ENCODE measurements at regions not wholly inside any gene's neighbourhood (a gene's known extent, or its start where the extent isn't known, plus 50 kb on each side); places are given as distances from the start of the nearest gene placed in this dataset.

DNA sequence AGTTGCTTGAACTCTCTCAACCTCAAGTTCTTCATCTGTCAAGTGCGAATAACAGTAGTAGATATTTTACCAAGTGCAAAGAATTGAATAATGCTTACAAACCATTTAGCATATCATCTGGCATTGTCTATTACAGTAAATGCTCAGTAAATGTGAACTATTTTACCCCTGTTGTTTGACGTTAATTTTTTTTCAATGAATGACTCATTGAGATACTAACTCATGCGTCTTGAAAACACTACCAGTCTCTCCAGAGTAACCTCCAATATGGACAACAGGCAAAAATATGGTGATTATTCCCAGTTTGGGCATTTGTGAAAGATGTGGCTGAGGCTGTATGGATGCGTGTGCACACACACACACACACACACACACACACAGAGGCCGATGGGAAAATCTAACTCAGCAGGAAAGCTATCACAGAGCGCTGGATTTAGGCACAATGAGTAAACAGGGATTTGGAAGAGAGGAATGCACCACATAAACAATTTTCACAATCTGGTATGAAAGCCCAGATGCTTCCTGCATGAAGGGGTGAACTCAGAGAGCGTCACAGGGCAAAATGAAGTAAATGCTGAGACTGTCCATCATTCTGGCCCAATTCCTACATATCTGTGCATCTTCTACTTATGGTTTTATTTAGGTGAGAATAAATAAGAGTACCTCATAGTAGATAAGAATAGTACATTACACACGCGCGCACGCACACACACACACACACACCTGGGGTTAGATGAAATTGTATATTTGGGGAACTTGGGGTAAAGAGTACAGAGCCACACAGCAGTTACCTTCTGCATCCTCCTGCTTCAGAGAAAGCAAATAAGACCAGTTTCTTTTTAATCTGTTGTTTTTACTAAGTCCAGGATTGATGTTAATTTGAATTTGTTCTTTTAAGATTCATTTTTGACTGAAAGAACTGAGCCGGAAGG is 128.7 kb downstream of the PALM2AKAP2 start:
- H2AFZ ChIP-seq (ENCODE audit: low read depth, low read length), result no peak overlapping the region
- H2BK120ac ChIP-seq (ENCODE audit: low read depth, low read length), result peak overlapping the region; percentile 21
- H3K18ac ChIP-seq (ENCODE audit: low read depth in 1 of 2, low read length in 2 of 2), result peak overlapping the region in 1 of 2 experiments; percentile 76
- H2BK12ac ChIP-seq (ENCODE audit: low read length in 2 of 2), result peak overlapping the region in 1 of 2 experiments; percentile 44
- WGBS, result no CpG with 5 or more reads among the region's 12 CpGs
- no peak overlapping the region for H3K9ac ChIP-seq (ENCODE audit: low read length)
- no peak overlapping the region for H2BK5ac ChIP-seq (ENCODE audit: low read depth, low read length, poor library complexity, severe bottlenecking)
- peak overlapping the region; percentile 38 for H2AK5ac ChIP-seq (ENCODE audit: low read length, severe bottlenecking)
- H3K23ac ChIP-seq (ENCODE audit: low read length in 2 of 2), result no peak overlapping the region
- H3K79me1 ChIP-seq (replicated peaks; ENCODE audit: low read length, poor library complexity, severe bottlenecking), result peaks cover 14% of the 10 kb centered on the region
- no peak overlapping the region for H2BK15ac ChIP-seq (ENCODE audit: low read depth, poor library complexity, severe bottlenecking)
- H3K36me3 ChIP-seq (ENCODE audit: control insufficient read depth in 1 of 2, insufficient read depth in 2 of 2, low read depth in 1 of 2, low read length in 2 of 2), result peaks cover 0 to 3% of the 10 kb centered on the region in 2 experiments
- no peaks in the 10 kb centered on the region for H3K9me3 ChIP-seq (ENCODE audit: control insufficient read depth, low read length)
- no peak overlapping the region for H3K27ac ChIP-seq (ENCODE audit: low read length, poor library complexity, severe bottlenecking)
- DNase-seq, result peak; percentile 95
- peak overlapping the region in 1 of 2 experiments; percentile 13 for H3K4ac ChIP-seq (ENCODE audit: low read depth in 1 of 2, low read length in 2 of 2)
- no peaks in the 10 kb centered on the region for H3K27me3 ChIP-seq (ENCODE audit: control insufficient read depth in 1 of 2, insufficient read depth in 1 of 2, low read length in 2 of 2)
- H3K4me1 ChIP-seq (ENCODE audit: control insufficient read depth, insufficient read depth, low read depth, low read length), result peaks cover 14% of the 10 kb centered on the region
- no peak overlapping the region for H3K4me2 ChIP-seq (ENCODE audit: low read length, poor library complexity, severe bottlenecking)
- no peak overlapping the region for H3K14ac ChIP-seq (ENCODE audit: low read length in 2 of 2)
- no peak overlapping the region for H3K4me3 ChIP-seq (ENCODE audit: insufficient read depth in 1 of 2, low read depth in 1 of 2, low read length in 2 of 2)
- H4K91ac ChIP-seq (ENCODE audit: low read length), result no peak overlapping the region
- no peak overlapping the region for H4K8ac ChIP-seq (ENCODE audit: low read length)

DNA sequence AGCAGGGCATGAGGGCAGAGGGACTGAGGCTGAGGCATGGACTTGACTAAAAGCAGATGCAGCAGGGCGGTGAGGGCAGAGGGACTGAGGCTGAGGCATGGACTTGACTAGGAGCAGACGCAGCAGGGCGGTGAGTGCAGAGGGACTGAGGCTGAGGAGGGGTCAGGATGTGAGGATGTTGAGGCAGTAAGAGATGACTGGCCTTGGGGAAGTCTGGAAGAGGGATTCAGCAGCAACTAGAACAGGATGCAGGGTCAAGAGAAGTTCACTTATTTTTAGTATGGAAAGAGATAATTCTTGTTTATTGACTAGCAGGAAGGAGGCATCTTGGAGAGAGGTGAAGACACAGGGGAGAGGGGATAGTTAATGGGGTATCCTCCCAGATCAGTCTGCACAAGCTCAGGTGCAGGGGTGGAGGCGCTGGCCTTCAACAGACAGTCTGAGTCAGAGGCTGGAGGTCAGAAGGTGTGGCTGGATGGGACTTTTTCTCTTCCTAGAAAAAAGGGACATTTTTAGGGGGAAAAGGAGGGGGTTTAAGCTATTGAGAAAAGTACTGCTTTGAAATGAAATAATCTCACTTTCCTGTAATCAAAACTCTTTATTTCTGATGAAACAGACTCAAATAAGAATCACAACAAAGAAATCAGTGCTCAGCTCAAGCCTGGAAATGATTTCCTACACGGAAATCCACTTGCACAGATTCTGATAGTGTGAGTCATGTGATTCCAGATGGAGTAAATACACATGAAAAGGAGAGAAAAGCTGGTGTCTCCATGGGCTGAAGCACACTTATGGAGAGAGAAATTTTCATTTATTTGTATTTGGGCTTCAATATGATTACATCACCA is 130.9 kb downstream of the PALM2AKAP2 start:
- Histone ChIP-seq H4K91ac (ENCODE audit: low read length) (peak overlapping the region; percentile 27), H3K9ac (ENCODE audit: low read length) (peak overlapping the region; percentile 91), H4K8ac (ENCODE audit: low read length) (no peak overlapping the region), H2BK15ac (ENCODE audit: low read depth, poor library complexity, severe bottlenecking) (no peak overlapping the region), H2BK120ac (ENCODE audit: low read depth, low read length) (no peak overlapping the region), H3K4me2 (ENCODE audit: low read length, poor library complexity, severe bottlenecking) (no peak overlapping the region), H3K27ac (ENCODE audit: low read length, poor library complexity, severe bottlenecking) (peak overlapping the region; percentile 53), H2BK12ac (ENCODE audit: low read length in 2 of 2) (peak overlapping the region; percentile 33 to 84), H3K4me3 (ENCODE audit: insufficient read depth in 1 of 2, low read depth in 1 of 2, low read length in 2 of 2) (no peak overlapping the region), H2BK5ac (ENCODE audit: low read depth, low read length, poor library complexity, severe bottlenecking) (no peak overlapping the region), H3K9me3 (ENCODE audit: control insufficient read depth, low read length) (no peaks in the 10 kb centered on the region), H3K36me3 (ENCODE audit: control insufficient read depth in 1 of 2, insufficient read depth in 2 of 2, low read depth in 1 of 2, low read length in 2 of 2) (peaks cover 0 to 3% of the 10 kb centered on the region in 2 experiments), H3K18ac (ENCODE audit: low read depth in 1 of 2, low read length in 2 of 2) (peak overlapping the region in 1 of 2 experiments; percentile 87), H3K79me1 (replicated peaks; ENCODE audit: low read length, poor library complexity, severe bottlenecking) (peaks cover 10% of the 10 kb centered on the region), H3K23ac (ENCODE audit: low read length in 2 of 2) (no peak overlapping the region), H3K14ac (ENCODE audit: low read length in 2 of 2) (peak overlapping the region in 1 of 2 experiments; percentile 50), H2AFZ (ENCODE audit: low read depth, low read length) (no peak overlapping the region), H3K4me1 (ENCODE audit: control insufficient read depth, insufficient read depth, low read depth, low read length) (peaks cover 20% of the 10 kb centered on the region), H2AK5ac (ENCODE audit: low read length, severe bottlenecking) (no peak overlapping the region), H3K4ac (ENCODE audit: low read depth in 1 of 2, low read length in 2 of 2) (peak overlapping the region in 1 of 2 experiments; percentile 12), H3K27me3 (ENCODE audit: control insufficient read depth in 1 of 2, insufficient read depth in 1 of 2, low read length in 2 of 2) (no peaks in the 10 kb centered on the region)
- peak; percentile 93 for DNase-seq
- 4% methylated on average over 5 of the region's 5 CpGs for WGBS

DNA sequence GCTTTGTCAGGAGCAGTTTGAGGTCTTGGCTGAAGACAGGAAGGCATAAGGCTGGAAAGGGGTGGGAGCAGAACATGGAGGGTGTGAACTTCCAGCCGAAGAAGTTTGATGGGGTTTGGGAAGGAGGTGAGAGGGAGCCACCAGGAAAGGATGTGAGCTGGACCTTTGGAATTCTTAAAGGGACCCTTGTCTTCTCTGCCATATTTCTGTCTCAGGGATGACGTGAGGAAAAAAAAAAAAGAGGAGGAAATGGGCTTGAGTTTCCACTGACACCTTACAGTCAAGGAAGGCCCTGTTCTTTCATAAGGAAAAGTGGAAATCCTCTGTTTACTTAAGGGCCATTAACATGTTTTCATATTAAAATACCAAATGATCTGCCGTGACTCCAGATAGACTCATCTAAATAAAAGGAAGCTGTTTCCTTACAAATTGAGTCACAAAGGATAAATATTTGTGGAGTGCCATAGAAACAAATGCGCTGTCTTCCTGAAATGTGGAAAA is 132.1 kb downstream of the PALM2AKAP2 start:
- no peak overlapping the region for H3K23ac ChIP-seq (ENCODE audit: low read length in 2 of 2)
- peak overlapping the region; percentile 11 for H2BK120ac ChIP-seq (ENCODE audit: low read depth, low read length)
- H2AFZ ChIP-seq (ENCODE audit: low read depth, low read length), result no peak overlapping the region
- no peaks in the 10 kb centered on the region for H3K27me3 ChIP-seq (ENCODE audit: control insufficient read depth in 1 of 2, insufficient read depth in 1 of 2, low read length in 2 of 2)
- DNase-seq, result peak; percentile 96
- H4K91ac ChIP-seq (ENCODE audit: low read length), result peak overlapping the region; percentile 19
- no peak overlapping the region for H3K4me2 ChIP-seq (ENCODE audit: low read length, poor library complexity, severe bottlenecking)
- peaks cover 19% of the 10 kb centered on the region for H3K4me1 ChIP-seq (ENCODE audit: control insufficient read depth, insufficient read depth, low read depth, low read length)
- no peak overlapping the region for H3K14ac ChIP-seq (ENCODE audit: low read length in 2 of 2)
- peak overlapping the region; percentile 48 for H2BK5ac ChIP-seq (ENCODE audit: low read depth, low read length, poor library complexity, severe bottlenecking)
- no peaks in the 10 kb centered on the region for H3K9me3 ChIP-seq (ENCODE audit: control insufficient read depth, low read length)
- no peak overlapping the region for H3K27ac ChIP-seq (ENCODE audit: low read length, poor library complexity, severe bottlenecking)
- peak overlapping the region in 1 of 2 experiments; percentile 39 for H3K4me3 ChIP-seq (ENCODE audit: insufficient read depth in 1 of 2, low read depth in 1 of 2, low read length in 2 of 2)
- H2AK5ac ChIP-seq (ENCODE audit: low read length, severe bottlenecking), result peak overlapping the region; percentile 78
- H3K18ac ChIP-seq (ENCODE audit: low read depth in 1 of 2, low read length in 2 of 2), result peak overlapping the region; percentile 34 to 61
- peak overlapping the region; percentile 59 to 70 for H2BK12ac ChIP-seq (ENCODE audit: low read length in 2 of 2)
- H4K8ac ChIP-seq (ENCODE audit: low read length), result no peak overlapping the region
- H2BK15ac ChIP-seq (ENCODE audit: low read depth, poor library complexity, severe bottlenecking), result peak overlapping the region; percentile 73
- H3K36me3 ChIP-seq (ENCODE audit: control insufficient read depth in 1 of 2, insufficient read depth in 2 of 2, low read depth in 1 of 2, low read length in 2 of 2), result peaks cover 3 to 4% of the 10 kb centered on the region in 2 experiments
- peak overlapping the region; percentile 91 for H3K9ac ChIP-seq (ENCODE audit: low read length)
- H3K79me1 ChIP-seq (replicated peaks; ENCODE audit: low read length, poor library complexity, severe bottlenecking), result peaks cover 10% of the 10 kb centered on the region
- WGBS, result 0% methylated on average over 4 of the region's 4 CpGs
- H3K4ac ChIP-seq (ENCODE audit: low read depth in 1 of 2, low read length in 2 of 2), result peak overlapping the region; percentile 24
